CD14-positive monocyte (primary cell): ENCODE measurements at regions not wholly inside any gene's neighbourhood (a gene's known extent, or its start where the extent isn't known, plus 50 kb on each side); places are given as distances from the start of the nearest gene placed in this dataset.

Source experiments
- DNase-seq, 3 donors: peaks; one replicate each; pipeline ENCODE4 v3.0.0-alpha.2; 2011 to 2022
- H2AFZ ChIP-seq: 2 replicates; pipeline ENCODE4 v1.6.0; 2012; ENCODE audit warnings: mild to moderate bottlenecking, low read depth, low read length, inconsistent platforms; ENCODE audit not compliant: insufficient read depth, poor library complexity, severe bottlenecking
- H3K27ac ChIP-seq, 2 donors: 1 replicate in 1 of 2; 2 replicates in 1 of 2; pipeline ENCODE4 v1.5.1; 2012 to 2013; ENCODE audit warnings: low read length in 2 of 2, control low read depth in 1 of 2, inconsistent platforms in 1 of 2, low read depth in 1 of 2, mild to moderate bottlenecking in 1 of 2
- H3K27me3 ChIP-seq, 2 donors: one replicate each; pipeline versions ENCODE4 v1.6.0 to v1.6.1; 2011 to 2013; ENCODE audit warnings: low read length in 2 of 2; ENCODE audit not compliant: control insufficient read depth in 2 of 2, insufficient read depth in 2 of 2
- H3K36me3 ChIP-seq, 2 donors: replicated peaks in 1 of 2; 1 replicate in 1 of 2; 2 replicates in 1 of 2; pipeline versions ENCODE4 v1.5.1 to v1.6.1; 2012 to 2013; ENCODE audit warnings: low read length in 2 of 2, control low read depth in 1 of 2, inconsistent platforms in 1 of 2, mild to moderate bottlenecking in 1 of 2; ENCODE audit not compliant: insufficient read depth in 2 of 2, control insufficient read depth in 1 of 2
- H3K4me1 ChIP-seq, 2 donors: 1 replicate in 1 of 2; 2 replicates in 1 of 2; pipeline versions ENCODE4 v1.5.1 to v1.6.1; 2012 to 2013; ENCODE audit warnings: low read length in 2 of 2, control low read depth in 1 of 2, inconsistent platforms in 1 of 2, mild to moderate bottlenecking in 1 of 2, moderate library complexity in 1 of 2; ENCODE audit not compliant: insufficient read depth in 2 of 2, control insufficient read depth in 1 of 2
- H3K4me2 ChIP-seq: replicated peaks from 2 replicates; pipeline ENCODE3; 2012; ENCODE audit warnings: low read length, moderate library complexity, mild to moderate bottlenecking; ENCODE audit not compliant: poor library complexity, severe bottlenecking; ENCODE audit errors: extremely low read depth
- H3K4me3 ChIP-seq, 3 experiments: fragments of 200-600 bp in 1 of 3; sonication (generic) in 1 of 3; replicated peaks in 1 of 3; 1 replicate in 2 of 3; 2 replicates in 1 of 3; pipeline ENCODE4 v1.5.1; 2011 to 2013; ENCODE audit warnings: low read length in 3 of 3, mild to moderate bottlenecking in 3 of 3, control low read depth in 2 of 3, low read depth in 2 of 3, inconsistent platforms in 1 of 3, moderate library complexity in 1 of 3
- H3K79me2 ChIP-seq: 2 replicates; pipeline ENCODE4 v1.6.0; 2012; ENCODE audit warnings: mild to moderate bottlenecking, control low read depth, inconsistent platforms, low read length, moderate library complexity; ENCODE audit not compliant: insufficient read depth
- H3K9ac ChIP-seq: 2 replicates; pipeline ENCODE4 v1.6.0; 2017; ENCODE audit warnings: low read length, mild to moderate bottlenecking; ENCODE audit not compliant: insufficient read depth, poor library complexity, severe bottlenecking
- H3K9me3 ChIP-seq, 2 donors: replicated peaks in 1 of 2; 1 replicate in 1 of 2; 2 replicates in 1 of 2; pipeline versions ENCODE4 v1.5.1 to v1.6.1; 2012 to 2013; ENCODE audit warnings: low read length in 2 of 2, control low read depth in 1 of 2; ENCODE audit not compliant: control insufficient read depth in 1 of 2, insufficient read depth in 1 of 2
- H4K20me1 ChIP-seq: 2 replicates; pipeline ENCODE4 v1.6.0; 2012; ENCODE audit warnings: mild to moderate bottlenecking, low read length, control low read depth, moderate library complexity; ENCODE audit not compliant: insufficient read depth
- H3K27ac Mint-ChIP-seq, 7 donors: one replicate each; pipeline ENCODE4 v1.8.0; 2020; ENCODE audit warnings: mild to moderate bottlenecking in 7 of 7, mixed read lengths in 7 of 7, moderate library complexity in 6 of 7, inconsistent platforms in 2 of 7
- H3K27me3 Mint-ChIP-seq, 3 donors: one replicate each; pipeline ENCODE4 v1.8.0; 2021 to 2022; ENCODE audit warnings: low read depth in 3 of 3, mild to moderate bottlenecking in 3 of 3, mixed read lengths in 3 of 3, moderate library complexity in 3 of 3, inconsistent platforms in 1 of 3
- H3K36me3 Mint-ChIP-seq, 2 donors: one replicate each; pipeline ENCODE4 v1.8.0; 2020; ENCODE audit warnings: mixed read lengths in 2 of 2, inconsistent platforms in 1 of 2, mild to moderate bottlenecking in 1 of 2
- H3K4me1 Mint-ChIP-seq: one replicate; pipeline ENCODE4 v1.8.0; 2020; ENCODE audit warnings: mild to moderate bottlenecking, mixed read lengths
- H3K4me3 Mint-ChIP-seq, 2 donors: one replicate each; pipeline ENCODE4 v1.8.0; 2020; ENCODE audit warnings: mild to moderate bottlenecking in 2 of 2, mixed read lengths in 2 of 2, moderate library complexity in 1 of 2
- H3K9me3 Mint-ChIP-seq, 7 donors: one replicate each; pipeline ENCODE4 v1.8.0; 2020 to 2022; ENCODE audit warnings: mixed read lengths in 7 of 7, mild to moderate bottlenecking in 6 of 7, moderate library complexity in 6 of 7, inconsistent platforms in 2 of 7
- WGBS: methylation state at CpG from one replicate; pipeline ENCODE4 v1.1.5; 2013; ENCODE audit warnings: missing lambda C conversion rate; ENCODE audit not compliant: insufficient coverage; 5-methylcytosine and 5-hydroxymethylcytosine counted together
- intact Hi-C, 2 donors: fragments of 100-400 bp; cut with micrococcal nuclease; formaldehyde crosslinking; loops; one replicate each; pipeline versions ENCODE4 v1.15.0 to v1.15.1; 2023
- TF ChIP-seq, protein P1 (sequence below): fragments of 200-600 bp; IDR thresholded peaks from one replicate; pipeline ENCODE4 v1.8.0; 2022; ENCODE audit warnings: antibody characterized with exemption, mild to moderate bottlenecking

DNA sequence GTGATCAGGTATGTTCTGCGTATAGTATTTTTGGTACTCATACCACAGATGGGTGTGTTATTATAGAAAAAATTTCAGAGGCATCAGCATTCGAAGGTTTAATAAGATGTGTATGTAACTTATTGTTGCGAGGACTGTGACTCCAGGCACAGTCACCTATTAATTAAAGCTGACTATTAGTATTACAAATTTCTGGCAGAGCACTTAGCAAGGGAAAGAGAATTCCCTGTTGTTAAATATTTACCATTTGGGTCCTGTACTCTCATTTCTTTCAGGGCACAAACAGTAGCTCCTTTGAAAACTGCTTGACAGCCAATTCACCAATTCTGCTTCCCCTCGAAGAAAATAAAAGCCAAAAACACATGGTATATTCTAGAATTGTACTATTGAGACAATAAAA, 653.8 kb downstream of the ELAVL2 start:
- Histone ChIP-seq H3K79me2 (no peaks in the 10 kb centered on the region), H3K9me3 (no peaks in the 10 kb centered on the region), H3K4me2 (no peak overlapping the region), H3K27ac (no peak overlapping the region), H3K27me3 (no peaks in the 10 kb centered on the region), H2AFZ (no peak overlapping the region), H3K9ac (no peak overlapping the region), H3K4me3 (no peak overlapping the region), H3K4me1 (no peaks in the 10 kb centered on the region), H4K20me1 (no peaks in the 10 kb centered on the region), H3K36me3 (no peaks in the 10 kb centered on the region)
- intact Hi-C loops: no loop called here
- TF ChIP-seq, protein P1, sequence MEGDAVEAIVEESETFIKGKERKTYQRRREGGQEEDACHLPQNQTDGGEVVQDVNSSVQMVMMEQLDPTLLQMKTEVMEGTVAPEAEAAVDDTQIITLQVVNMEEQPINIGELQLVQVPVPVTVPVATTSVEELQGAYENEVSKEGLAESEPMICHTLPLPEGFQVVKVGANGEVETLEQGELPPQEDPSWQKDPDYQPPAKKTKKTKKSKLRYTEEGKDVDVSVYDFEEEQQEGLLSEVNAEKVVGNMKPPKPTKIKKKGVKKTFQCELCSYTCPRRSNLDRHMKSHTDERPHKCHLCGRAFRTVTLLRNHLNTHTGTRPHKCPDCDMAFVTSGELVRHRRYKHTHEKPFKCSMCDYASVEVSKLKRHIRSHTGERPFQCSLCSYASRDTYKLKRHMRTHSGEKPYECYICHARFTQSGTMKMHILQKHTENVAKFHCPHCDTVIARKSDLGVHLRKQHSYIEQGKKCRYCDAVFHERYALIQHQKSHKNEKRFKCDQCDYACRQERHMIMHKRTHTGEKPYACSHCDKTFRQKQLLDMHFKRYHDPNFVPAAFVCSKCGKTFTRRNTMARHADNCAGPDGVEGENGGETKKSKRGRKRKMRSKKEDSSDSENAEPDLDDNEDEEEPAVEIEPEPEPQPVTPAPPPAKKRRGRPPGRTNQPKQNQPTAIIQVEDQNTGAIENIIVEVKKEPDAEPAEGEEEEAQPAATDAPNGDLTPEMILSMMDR: no peak
- H3K4me1 Mint-ChIP-seq: no peaks in the 10 kb centered on the region
- peaks cover 0 to 7% (median 2%) of the 10 kb centered on the region in 7 donors for H3K9me3 Mint-ChIP-seq
- no peaks in the 10 kb centered on the region for H3K27me3 Mint-ChIP-seq
- DNase-seq: no peak
- no CpG with 5 or more reads among the region's 4 CpGs for WGBS
- H3K36me3 Mint-ChIP-seq: no peaks in the 10 kb centered on the region
- no peak overlapping the region for H3K27ac Mint-ChIP-seq
- no peak overlapping the region for H3K4me3 Mint-ChIP-seq

DNA sequence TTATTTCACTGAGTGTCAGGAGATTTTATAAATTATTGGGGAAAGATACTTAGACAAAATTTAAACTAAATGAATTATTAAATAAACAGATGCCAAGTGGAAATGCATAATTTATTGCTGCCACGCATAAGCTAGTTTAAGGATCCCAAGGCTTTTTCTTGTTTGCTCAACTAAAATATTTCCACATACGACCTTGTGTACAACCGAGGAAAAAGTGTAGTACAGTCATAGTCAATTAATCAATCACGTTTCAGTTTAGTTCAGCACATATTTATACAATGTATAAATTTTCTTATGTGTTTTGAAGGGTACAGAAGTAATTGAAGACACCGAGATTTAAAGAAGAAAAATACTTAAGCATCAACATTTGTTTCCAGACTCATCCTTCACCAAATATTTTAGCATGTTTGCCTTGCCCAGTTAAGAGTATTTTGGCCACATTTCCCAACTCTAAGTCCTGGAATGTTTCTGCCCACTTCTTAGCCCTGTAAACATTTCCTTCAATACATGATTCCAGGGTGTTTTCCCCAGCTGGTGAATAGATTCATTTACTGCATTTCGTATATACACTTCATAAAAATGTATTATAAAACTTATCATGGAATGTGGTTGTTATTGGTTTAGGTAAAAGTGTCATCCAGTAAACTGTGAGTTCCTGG, 652.9 kb downstream of the ELAVL2 start:
- no peaks in the 10 kb centered on the region for H3K4me1 Mint-ChIP-seq
- Histone ChIP-seq H3K27ac (no peak overlapping the region), H3K27me3 (no peaks in the 10 kb centered on the region), H2AFZ (no peak overlapping the region), H3K79me2 (no peaks in the 10 kb centered on the region), H3K4me3 (no peak overlapping the region), H3K9me3 (no peaks in the 10 kb centered on the region), H3K4me2 (no peak overlapping the region), H3K36me3 (no peaks in the 10 kb centered on the region), H3K4me1 (no peaks in the 10 kb centered on the region), H4K20me1 (no peaks in the 10 kb centered on the region), H3K9ac (no peak overlapping the region)
- TF ChIP-seq, protein P1: no peak
- WGBS: no CpG with 5 or more reads among the region's 6 CpGs
- no peak overlapping the region for H3K27ac Mint-ChIP-seq
- peaks cover 0 to 7% (median 2%) of the 10 kb centered on the region in 7 donors for H3K9me3 Mint-ChIP-seq
- no peak overlapping the region for H3K4me3 Mint-ChIP-seq
- H3K27me3 Mint-ChIP-seq: no peaks in the 10 kb centered on the region
- no peak for DNase-seq
- intact Hi-C loops: no loop called here
- no peaks in the 10 kb centered on the region for H3K36me3 Mint-ChIP-seq
